ENCODE measurements at regions not wholly inside any gene's neighbourhood (a gene's known extent, or its start where the extent isn't known, plus 50 kb on each side); places are given as distances from the start of the nearest gene placed in this dataset.

GRCh38 chr6:95286874-95287273 lies 290.5 kb upstream of the MANEA start:
- Histone ChIP-seq H3K27ac (ENCODE audit: low read depth, low read length) (no peak overlapping the region), H3K4me1 (ENCODE audit: control insufficient read depth in 2 of 2, insufficient read depth in 2 of 2, low read length in 2 of 2) (no peaks in the 10 kb centered on the region), H3K27me3 (ENCODE audit: control insufficient read depth in 2 of 2, insufficient read depth in 2 of 2, low read length in 2 of 2) (no peaks in the 10 kb centered on the region), H3K4me3 (ENCODE audit: low read length) (no peak overlapping the region), H3K36me3 (ENCODE audit: control insufficient read depth in 2 of 3, insufficient read depth in 3 of 3, low read length in 3 of 3) (no peaks in the 10 kb centered on the region), H3K9me3 (ENCODE audit: control insufficient read depth in 2 of 3, low read length in 3 of 3) (no peaks in the 10 kb centered on the region)
- ATAC-seq (no peak), DNase-seq (no peak)
- Mint-ChIP-seq H3K27ac (no peak overlapping the region), H3K4me1 (no peaks in the 10 kb centered on the region), H3K27me3 (no peaks in the 10 kb centered on the region), H3K9me3 (peaks cover 0 to 5% (median 0%) of the 10 kb centered on the region in 11 donors), H3K4me3 (no peak overlapping the region), H3K36me3 (no peaks in the 10 kb centered on the region)
- intact Hi-C loops (cut with micrococcal nuclease): no loop called here
- ChIA-PET CTCF (no interaction called here), POLR2A (no interaction called here)

- Mint-ChIP-seq H3K4me3 (no peak overlapping the region), H3K9me3 (peaks cover 0 to 5% (median 0%) of the 10 kb centered on the region in 11 donors), H3K4me1 (no peaks in the 10 kb centered on the region), H3K27ac (no peak overlapping the region), H3K27me3 (no peaks in the 10 kb centered on the region), H3K36me3 (no peaks in the 10 kb centered on the region)
- ChIA-PET CTCF (no interaction called here), POLR2A (no interaction called here)
- Histone ChIP-seq H3K27me3 (ENCODE audit: control insufficient read depth in 2 of 2, insufficient read depth in 2 of 2, low read length in 2 of 2) (no peaks in the 10 kb centered on the region), H3K27ac (ENCODE audit: low read depth, low read length) (no peak overlapping the region), H3K9me3 (ENCODE audit: control insufficient read depth in 2 of 3, low read length in 3 of 3) (no peaks in the 10 kb centered on the region), H3K36me3 (ENCODE audit: control insufficient read depth in 2 of 3, insufficient read depth in 3 of 3, low read length in 3 of 3) (no peaks in the 10 kb centered on the region), H3K4me1 (ENCODE audit: control insufficient read depth in 2 of 2, insufficient read depth in 2 of 2, low read length in 2 of 2) (no peaks in the 10 kb centered on the region), H3K4me3 (ENCODE audit: low read length) (no peak overlapping the region)
- no peak for ATAC-seq
- DNase-seq: no peak
- intact Hi-C loops (cut with micrococcal nuclease): no loop called here
Observed at GRCh38 chr6:95288251-95288650, 289.1 kb upstream of the MANEA start.

DNA sequence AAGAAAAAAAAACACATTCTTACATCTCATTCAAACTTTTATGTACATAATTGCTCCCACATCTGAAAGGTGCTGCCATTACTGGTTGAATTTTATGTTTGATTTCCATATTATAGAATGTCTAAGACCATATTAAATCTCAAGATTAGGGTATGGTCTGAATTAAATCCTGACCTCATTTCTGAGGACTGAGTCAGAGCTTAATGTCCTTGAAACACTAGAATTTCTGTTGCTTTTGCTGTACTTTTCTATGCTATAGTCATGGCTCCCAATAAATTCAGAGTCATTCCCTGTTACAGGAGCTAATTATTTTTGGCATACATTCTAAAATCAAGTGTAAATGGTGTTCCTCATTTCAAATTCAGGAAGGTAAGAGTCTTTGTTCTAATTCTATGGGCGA lies 285.3 kb upstream of the MANEA start:
- no peak overlapping the region for H3K27ac Mint-ChIP-seq
- no peaks in the 10 kb centered on the region for H3K4me1 Mint-ChIP-seq
- CTCF ChIA-PET: no interaction called here
- Histone ChIP-seq H3K36me3 (ENCODE audit: control insufficient read depth in 2 of 3, insufficient read depth in 3 of 3, low read length in 3 of 3) (no peaks in the 10 kb centered on the region), H3K27ac (ENCODE audit: low read depth, low read length) (no peak overlapping the region), H3K9me3 (ENCODE audit: control insufficient read depth in 2 of 3, low read length in 3 of 3) (no peaks in the 10 kb centered on the region), H3K4me3 (ENCODE audit: low read length) (no peak overlapping the region), H3K27me3 (ENCODE audit: control insufficient read depth in 2 of 2, insufficient read depth in 2 of 2, low read length in 2 of 2) (no peaks in the 10 kb centered on the region), H3K4me1 (ENCODE audit: control insufficient read depth in 2 of 2, insufficient read depth in 2 of 2, low read length in 2 of 2) (no peaks in the 10 kb centered on the region)
- H3K4me3 Mint-ChIP-seq: no peak overlapping the region
- H3K27me3 Mint-ChIP-seq: no peaks in the 10 kb centered on the region
- peaks cover 0 to 5% (median 0%) of the 10 kb centered on the region in 11 donors for H3K9me3 Mint-ChIP-seq
- no peaks in the 10 kb centered on the region for H3K36me3 Mint-ChIP-seq
- ATAC-seq: no peak
- POLR2A ChIA-PET: no interaction called here
- intact Hi-C loops (cut with micrococcal nuclease): no loop called here
- DNase-seq: no peak

DNA sequence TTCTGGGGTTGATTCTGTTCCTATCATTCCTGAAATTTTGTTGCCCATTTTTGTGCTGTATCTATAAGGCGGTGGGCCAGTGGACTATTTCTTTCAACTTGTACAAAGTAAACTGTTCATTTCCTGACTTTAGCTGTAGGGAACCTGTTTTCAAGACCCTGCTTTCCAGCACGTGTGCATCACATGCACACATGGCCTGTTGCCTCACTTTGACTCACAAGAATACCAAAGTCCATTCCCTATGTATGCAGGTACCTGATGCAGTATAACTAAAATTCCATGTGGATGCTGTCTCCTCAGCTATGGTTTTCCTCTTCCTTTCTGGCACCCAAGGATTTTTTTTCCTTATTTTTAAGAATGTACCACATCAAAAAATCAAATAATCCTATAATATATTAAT lies 284.1 kb upstream of the MANEA start:
- intact Hi-C loops (cut with micrococcal nuclease): no loop called here
- ChIA-PET CTCF (no interaction called here), POLR2A (no interaction called here)
- Histone ChIP-seq H3K4me1 (ENCODE audit: control insufficient read depth in 2 of 2, insufficient read depth in 2 of 2, low read length in 2 of 2) (no peaks in the 10 kb centered on the region), H3K36me3 (ENCODE audit: control insufficient read depth in 2 of 3, insufficient read depth in 3 of 3, low read length in 3 of 3) (no peaks in the 10 kb centered on the region), H3K9me3 (ENCODE audit: control insufficient read depth in 2 of 3, low read length in 3 of 3) (no peaks in the 10 kb centered on the region), H3K4me3 (ENCODE audit: low read length) (no peak overlapping the region), H3K27me3 (ENCODE audit: control insufficient read depth in 2 of 2, insufficient read depth in 2 of 2, low read length in 2 of 2) (no peaks in the 10 kb centered on the region), H3K27ac (ENCODE audit: low read depth, low read length) (no peak overlapping the region)
- no peak for DNase-seq
- no peak for ATAC-seq
- H3K4me1 Mint-ChIP-seq: no peaks in the 10 kb centered on the region
- no peak overlapping the region for H3K4me3 Mint-ChIP-seq
- no peaks in the 10 kb centered on the region for H3K36me3 Mint-ChIP-seq
- no peak overlapping the region for H3K27ac Mint-ChIP-seq
- H3K27me3 Mint-ChIP-seq: no peaks in the 10 kb centered on the region
- H3K9me3 Mint-ChIP-seq: peaks cover 0 to 6% (median 0%) of the 10 kb centered on the region in 11 donors

DNA sequence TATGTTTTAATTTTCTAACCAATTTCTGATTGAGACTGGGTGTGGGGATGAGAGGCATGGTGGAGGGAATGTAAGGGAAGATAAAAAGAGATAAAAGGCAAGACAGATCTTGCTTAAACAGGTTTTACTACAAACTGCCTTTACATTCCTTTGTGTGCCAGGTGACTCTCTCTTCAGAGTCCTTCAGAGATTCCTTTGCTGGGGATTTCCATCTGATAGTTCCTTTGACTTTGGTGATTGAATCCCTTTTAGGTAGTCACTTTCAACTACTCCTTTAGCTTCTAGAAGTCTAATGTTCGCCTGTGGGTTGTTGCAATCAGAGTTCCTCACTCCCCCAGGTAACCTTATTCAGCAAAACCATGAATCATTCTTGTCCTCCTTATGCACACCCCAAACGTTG lies 283.3 kb upstream of the MANEA start:
- no peaks in the 10 kb centered on the region for H3K9me3 ChIP-seq (ENCODE audit: control insufficient read depth in 2 of 3, low read length in 3 of 3)
- H3K27me3 ChIP-seq (ENCODE audit: control insufficient read depth in 2 of 2, insufficient read depth in 2 of 2, low read length in 2 of 2): no peaks in the 10 kb centered on the region
- no peaks in the 10 kb centered on the region for H3K27me3 Mint-ChIP-seq
- POLR2A ChIA-PET: no interaction called here
- H3K4me3 ChIP-seq (ENCODE audit: low read length): no peak overlapping the region
- no peaks in the 10 kb centered on the region for H3K4me1 ChIP-seq (ENCODE audit: control insufficient read depth in 2 of 2, insufficient read depth in 2 of 2, low read length in 2 of 2)
- peaks cover 0 to 5% (median 0%) of the 10 kb centered on the region in 11 donors for H3K9me3 Mint-ChIP-seq
- H3K4me3 Mint-ChIP-seq: no peak overlapping the region
- H3K36me3 ChIP-seq (ENCODE audit: control insufficient read depth in 2 of 3, insufficient read depth in 3 of 3, low read length in 3 of 3): no peaks in the 10 kb centered on the region
- CTCF ChIA-PET: no interaction called here
- no peak for ATAC-seq
- intact Hi-C loops (cut with micrococcal nuclease): no loop called here
- no peak overlapping the region for H3K27ac Mint-ChIP-seq
- DNase-seq: no peak
- no peaks in the 10 kb centered on the region for H3K4me1 Mint-ChIP-seq
- no peaks in the 10 kb centered on the region for H3K36me3 Mint-ChIP-seq
- H3K27ac ChIP-seq (ENCODE audit: low read depth, low read length): no peak overlapping the region

DNA sequence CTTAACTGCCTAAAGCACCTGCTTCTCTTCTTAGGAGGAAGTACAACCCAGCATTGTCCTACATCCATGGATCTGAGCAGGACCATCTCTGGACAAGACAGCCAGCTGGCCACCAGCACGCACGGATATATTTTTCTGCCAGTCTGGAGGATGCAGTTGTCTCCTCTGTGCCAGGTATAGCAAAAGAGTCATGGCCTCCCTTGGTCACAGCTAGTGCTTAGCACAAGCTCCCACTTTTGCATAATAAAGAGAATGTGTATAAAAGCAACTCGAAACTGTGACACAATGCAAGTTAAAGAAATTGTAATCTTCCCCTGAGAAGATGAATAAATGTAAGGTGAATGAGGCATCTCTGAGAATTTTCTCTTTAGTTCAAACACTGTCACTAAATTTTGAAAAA lies 267.8 kb upstream of the MANEA start:
- H3K36me3 Mint-ChIP-seq: no peaks in the 10 kb centered on the region
- peaks cover 0 to 2% (median 0%) of the 10 kb centered on the region in 11 donors for H3K9me3 Mint-ChIP-seq
- no peak overlapping the region for H3K27ac ChIP-seq (ENCODE audit: low read depth, low read length)
- DNase-seq (no peak), ATAC-seq (no peak)
- no peaks in the 10 kb centered on the region for H3K27me3 Mint-ChIP-seq
- H3K4me1 ChIP-seq (ENCODE audit: control insufficient read depth in 2 of 2, insufficient read depth in 2 of 2, low read length in 2 of 2): no peaks in the 10 kb centered on the region
- H3K36me3 ChIP-seq (ENCODE audit: control insufficient read depth in 2 of 3, insufficient read depth in 3 of 3, low read length in 3 of 3): no peaks in the 10 kb centered on the region
- no peaks in the 10 kb centered on the region for H3K27me3 ChIP-seq (ENCODE audit: control insufficient read depth in 2 of 2, insufficient read depth in 2 of 2, low read length in 2 of 2)
- intact Hi-C loops (cut with micrococcal nuclease): no loop called here
- H3K9me3 ChIP-seq (ENCODE audit: control insufficient read depth in 2 of 3, low read length in 3 of 3): no peaks in the 10 kb centered on the region
- no peak overlapping the region for H3K4me3 Mint-ChIP-seq
- CTCF ChIA-PET: no interaction called here
- no peak overlapping the region for H3K27ac Mint-ChIP-seq
- POLR2A ChIA-PET: no interaction called here
- no peaks in the 10 kb centered on the region for H3K4me1 Mint-ChIP-seq
- no peak overlapping the region for H3K4me3 ChIP-seq (ENCODE audit: low read length)

DNA sequence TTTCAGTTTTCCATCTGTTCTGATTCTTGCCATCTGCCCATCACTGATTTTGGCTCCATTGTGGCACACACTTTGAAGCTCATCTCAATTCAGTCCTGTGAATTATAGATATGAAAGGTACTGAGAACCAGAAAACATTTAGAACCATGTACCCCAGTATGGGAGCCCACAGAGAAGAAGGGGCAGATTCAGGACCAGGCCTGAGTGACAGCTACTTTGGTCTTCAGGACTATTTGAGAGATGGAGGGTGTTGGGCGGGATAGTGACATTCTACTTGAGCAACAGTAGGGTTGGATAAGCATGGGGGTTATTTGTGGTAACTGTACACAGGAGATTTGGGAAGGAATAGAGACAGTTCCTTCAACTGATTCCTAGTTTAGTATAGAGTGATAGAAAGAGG lies 259.2 kb upstream of the MANEA start:
- Histone ChIP-seq H3K4me3 (ENCODE audit: low read length) (no peak overlapping the region), H3K27ac (ENCODE audit: low read depth, low read length) (no peak overlapping the region), H3K9me3 (ENCODE audit: control insufficient read depth in 2 of 3, low read length in 3 of 3) (no peaks in the 10 kb centered on the region), H3K4me1 (ENCODE audit: control insufficient read depth in 2 of 2, insufficient read depth in 2 of 2, low read length in 2 of 2) (no peaks in the 10 kb centered on the region), H3K27me3 (ENCODE audit: control insufficient read depth in 2 of 2, insufficient read depth in 2 of 2, low read length in 2 of 2) (no peaks in the 10 kb centered on the region), H3K36me3 (ENCODE audit: control insufficient read depth in 2 of 3, insufficient read depth in 3 of 3, low read length in 3 of 3) (no peaks in the 10 kb centered on the region)
- POLR2A ChIA-PET: no interaction called here
- no peaks in the 10 kb centered on the region for H3K4me1 Mint-ChIP-seq
- intact Hi-C loops (cut with micrococcal nuclease): no loop called here
- no peak for DNase-seq
- H3K27ac Mint-ChIP-seq: no peak overlapping the region
- no peaks in the 10 kb centered on the region for H3K27me3 Mint-ChIP-seq
- ATAC-seq: no peak
- no peaks in the 10 kb centered on the region for H3K36me3 Mint-ChIP-seq
- CTCF ChIA-PET: no interaction called here
- H3K9me3 Mint-ChIP-seq: peaks cover 0 to 2% (median 0%) of the 10 kb centered on the region in 11 donors
- H3K4me3 Mint-ChIP-seq: no peak overlapping the region

All from naive thymus-derived CD4-positive, alpha-beta T cell (primary cell).